ENCODE measurements at regions not wholly inside any gene's neighbourhood (a gene's known extent, or its start where the extent isn't known, plus 50 kb on each side); places are given as distances from the start of the nearest gene placed in this dataset.
"Not testable (repeated sequence)": the region's sequence is repeated elsewhere in the genome, so short reads cannot be mapped to it uniquely, and the experiment has no call there.

- not testable (repeated sequence) for DNase-seq
Observed at GRCh38 chr9:41606961-41607547, 417.9 kb upstream of the ZNG1F start.

GRCh38 chr9:41565572-41565971 is 376.5 kb upstream of the ZNG1F start:
- not testable (repeated sequence) for DNase-seq
